Skin epidermis (tissue), 12 donors: ENCODE measurements at regions not wholly inside any gene's neighbourhood (a gene's known extent, or its start where the extent isn't known, plus 50 kb on each side); places are given as distances from the start of the nearest gene placed in this dataset.

ENCODE experiments used
- H3K27ac ChIP-seq, 21 experiments: fragments of 200-600 bp; sonication (generic) in 11 of 21; one replicate each; pipeline ENCODE4 v1.5.0; 2020; ENCODE audit warnings: mild to moderate bottlenecking in 3 of 21, inconsistent platforms in 2 of 21, moderate library complexity in 2 of 21
- H3K4me3 ChIP-seq, 7 experiments: fragments of 200-600 bp; sonication (generic) in 2 of 7; one replicate each; pipeline ENCODE4 v1.5.0; 2020; ENCODE audit warnings: inconsistent platforms in 2 of 7, mild to moderate bottlenecking in 2 of 7, moderate library complexity in 1 of 7

- H3K4me3 ChIP-seq, result no peak overlapping the region
- H3K27ac ChIP-seq, result no peak overlapping the region
Observed at GRCh38 chr1:82483146-82483545, 682.4 kb downstream of the ADGRL2 start.

DNA sequence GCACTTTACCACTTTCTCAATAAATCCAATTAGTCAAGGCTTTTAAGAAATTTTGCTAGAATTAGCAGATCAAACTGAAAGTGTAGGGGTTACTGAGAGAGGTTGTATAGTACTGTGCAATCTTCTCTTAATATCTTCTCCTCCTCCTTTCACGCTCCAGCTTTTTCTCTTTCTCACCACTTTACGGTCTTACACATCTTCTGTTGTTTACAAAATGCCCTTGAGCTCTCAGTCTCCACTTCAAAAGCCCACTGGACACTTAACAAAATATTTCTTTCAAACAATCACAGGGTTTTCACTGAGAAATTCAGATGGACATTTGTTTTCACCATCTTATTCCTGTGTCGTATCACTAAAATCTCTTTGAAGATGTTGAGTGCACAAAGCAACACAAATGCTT lies 678.2 kb downstream of the ADGRL2 start:
- no peak overlapping the region for H3K27ac ChIP-seq
- no peak overlapping the region for H3K4me3 ChIP-seq

DNA sequence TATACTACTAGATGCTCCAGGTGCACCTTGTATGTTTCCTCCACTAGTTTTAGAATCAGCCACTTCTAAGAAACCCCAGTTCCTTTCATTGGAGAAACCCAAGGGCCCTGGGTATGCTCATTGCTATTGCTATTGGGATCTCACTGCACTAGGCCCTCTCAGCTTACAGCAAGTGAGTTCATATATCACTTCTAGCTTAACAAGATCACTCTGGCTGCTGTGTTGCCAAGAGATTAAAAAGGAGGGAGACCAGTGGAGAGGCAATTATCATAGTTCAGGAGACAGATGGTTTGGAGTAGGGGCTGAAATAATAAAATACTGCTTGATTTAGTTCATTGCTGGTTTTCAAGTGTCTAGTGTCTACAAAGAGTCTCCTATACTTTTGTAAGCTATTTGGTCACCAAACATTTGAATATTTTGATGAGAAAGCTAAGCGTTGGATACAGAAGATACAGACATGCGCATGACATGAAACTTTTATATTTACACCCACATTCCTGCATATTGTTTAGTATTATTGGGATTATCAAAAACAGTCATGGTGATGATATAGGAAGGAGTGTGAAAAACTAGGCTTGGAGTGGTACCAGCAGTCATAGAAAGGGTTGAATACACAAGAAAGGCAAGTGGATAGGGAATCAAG lies 671.9 kb downstream of the ADGRL2 start:
- Histone ChIP-seq H3K27ac (no peak overlapping the region), H3K4me3 (no peak overlapping the region)

- no peak overlapping the region for H3K4me3 ChIP-seq
- H3K27ac ChIP-seq, result no peak overlapping the region
Observed at GRCh38 chr1:82466891-82467290, 666.2 kb downstream of the ADGRL2 start.

DNA sequence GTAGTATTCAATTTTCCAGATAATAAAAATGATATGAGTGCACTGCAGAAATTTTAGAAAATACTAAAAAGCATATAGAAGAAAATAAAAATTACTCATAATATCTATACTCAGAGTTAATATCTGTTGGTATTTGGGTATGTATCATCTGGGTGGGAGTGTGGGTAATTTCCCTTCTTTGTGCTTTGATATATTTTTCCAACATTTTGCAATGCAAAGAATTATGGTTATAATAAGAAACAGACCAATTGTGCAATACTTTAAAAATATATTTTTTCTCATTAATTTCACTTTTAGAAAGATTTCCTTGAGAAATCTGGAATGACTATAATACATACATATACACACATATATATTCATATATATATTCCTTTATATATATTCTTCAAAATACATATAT lies 665.7 kb downstream of the ADGRL2 start:
- Histone ChIP-seq H3K4me3 (no peak overlapping the region), H3K27ac (no peak overlapping the region)

GRCh38 chr1:82465024-82465423 lies 664.3 kb downstream of the ADGRL2 start:
- Histone ChIP-seq H3K4me3 (no peak overlapping the region), H3K27ac (no peak overlapping the region)

- no peak overlapping the region for H3K4me3 ChIP-seq
- H3K27ac ChIP-seq, result no peak overlapping the region
Observed at GRCh38 chr1:82464362-82465001, 663.7 kb downstream of the ADGRL2 start.

GRCh38 chr1:82463951-82464350 lies 663.2 kb downstream of the ADGRL2 start:
- Histone ChIP-seq H3K4me3 (no peak overlapping the region), H3K27ac (no peak overlapping the region)

- no peak overlapping the region for H3K27ac ChIP-seq
- no peak overlapping the region for H3K4me3 ChIP-seq
Observed at GRCh38 chr1:82462366-82462765, 661.6 kb downstream of the ADGRL2 start.

DNA sequence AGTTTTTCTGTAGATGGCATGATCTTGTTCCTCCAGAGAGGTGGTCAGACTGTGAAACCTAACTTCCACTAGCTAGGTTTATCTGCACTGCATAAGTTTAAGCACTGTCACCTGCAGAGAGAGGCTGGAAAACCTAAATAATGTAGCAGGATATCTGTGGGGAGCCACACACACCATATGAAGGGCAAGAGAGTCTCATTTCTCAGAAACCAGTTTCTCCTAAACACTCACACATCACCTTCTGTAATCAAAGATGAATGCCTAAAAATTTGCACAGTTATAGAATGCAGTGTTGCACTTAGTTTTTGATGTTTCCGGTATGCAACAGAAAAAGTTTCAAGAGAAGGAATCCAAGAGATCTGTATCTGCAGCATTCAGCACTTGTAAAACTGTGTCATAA lies 654.6 kb downstream of the ADGRL2 start:
- no peak overlapping the region for H3K27ac ChIP-seq
- no peak overlapping the region for H3K4me3 ChIP-seq

DNA sequence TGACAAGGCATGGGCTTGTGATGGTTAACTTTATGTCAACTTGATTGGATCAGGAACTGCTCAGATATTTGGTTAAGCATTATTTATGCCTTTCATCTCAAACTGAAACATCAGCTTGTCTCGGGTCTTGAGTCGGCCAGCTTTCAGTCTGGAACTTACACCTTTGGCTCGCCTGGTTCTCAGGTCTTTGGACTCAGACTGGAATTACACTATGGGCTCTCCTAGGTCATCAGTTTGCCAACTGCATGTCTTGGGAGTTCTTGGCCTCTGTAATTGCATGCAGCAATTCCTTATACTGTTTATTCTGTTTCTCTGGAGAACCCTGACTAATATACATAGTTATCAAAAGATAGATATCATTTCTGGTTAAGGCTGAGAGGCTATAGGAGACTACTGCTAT lies 653.7 kb downstream of the ADGRL2 start:
- no peak overlapping the region for H3K27ac ChIP-seq
- H3K4me3 ChIP-seq, result no peak overlapping the region

- Histone ChIP-seq H3K4me3 (no peak overlapping the region), H3K27ac (no peak overlapping the region)
Observed at GRCh38 chr1:82453511-82454185, 652.9 kb downstream of the ADGRL2 start.

DNA sequence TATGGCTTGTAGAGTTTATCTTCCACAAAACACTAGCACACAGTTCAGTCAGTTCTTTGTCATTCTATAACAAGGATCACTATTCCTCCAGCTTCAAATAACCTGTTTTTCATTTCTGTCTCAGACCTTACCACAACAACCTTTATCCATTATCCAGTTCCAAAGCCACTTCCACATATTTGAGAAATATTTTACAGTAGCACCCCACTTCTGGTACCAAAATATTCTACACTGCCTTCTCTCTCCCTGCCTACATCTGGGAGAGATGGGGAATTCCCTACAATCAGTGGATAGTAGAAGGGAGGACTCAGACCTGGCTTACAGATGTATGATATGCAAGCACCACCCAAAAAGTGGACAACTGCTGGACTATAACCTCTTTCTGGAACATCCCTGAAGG lies 651.4 kb downstream of the ADGRL2 start:
- H3K4me3 ChIP-seq, result no peak overlapping the region
- H3K27ac ChIP-seq, result no peak overlapping the region

DNA sequence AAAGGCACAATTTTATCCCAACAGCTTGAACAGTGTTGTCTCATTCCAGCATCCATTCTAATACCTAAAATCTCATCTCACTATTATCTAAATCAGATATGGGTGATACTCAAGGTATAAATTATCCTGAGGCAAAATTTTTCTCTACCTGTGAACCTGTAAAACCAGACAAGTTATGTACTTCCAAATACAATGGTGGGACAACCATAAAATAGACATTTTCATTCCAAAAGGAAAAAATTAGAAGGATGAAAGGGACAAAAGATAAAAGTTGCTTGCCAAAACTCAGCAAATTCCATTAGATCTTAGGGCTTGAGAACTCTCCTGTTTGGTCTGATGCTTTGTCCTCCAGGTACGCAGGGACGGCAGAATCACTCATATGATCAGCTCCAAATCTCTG lies 650.5 kb downstream of the ADGRL2 start:
- Histone ChIP-seq H3K27ac (no peak overlapping the region), H3K4me3 (no peak overlapping the region)

DNA sequence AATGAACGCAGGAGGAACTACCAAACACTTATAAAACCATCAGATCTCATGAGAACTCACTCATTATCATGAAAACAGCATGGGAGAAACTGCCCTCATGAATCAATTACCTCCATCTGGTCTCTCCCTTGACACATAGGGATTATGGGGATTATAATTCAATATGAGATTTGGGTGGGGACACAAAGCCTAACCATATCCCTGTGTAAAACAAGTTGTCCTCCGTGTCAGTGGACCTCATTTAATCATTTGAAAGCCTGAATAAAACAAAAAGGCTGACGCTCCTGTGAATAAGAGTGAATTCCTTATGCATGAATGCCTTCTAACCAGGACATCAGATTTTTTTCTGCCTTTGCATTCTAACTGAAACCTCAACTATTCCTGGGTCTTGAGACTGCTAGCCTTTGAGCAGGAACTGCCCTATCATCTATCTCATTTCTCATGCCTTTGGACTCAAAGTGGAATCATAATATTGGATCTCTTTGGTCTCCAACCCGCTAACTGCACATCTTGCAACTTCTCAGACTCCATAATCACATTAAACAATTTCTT lies 648.8 kb downstream of the ADGRL2 start:
- no peak overlapping the region for H3K4me3 ChIP-seq
- H3K27ac ChIP-seq, result no peak overlapping the region

- Histone ChIP-seq H3K4me3 (no peak overlapping the region), H3K27ac (no peak overlapping the region)
Observed at GRCh38 chr1:82446955-82447354, 646.2 kb downstream of the ADGRL2 start.

DNA sequence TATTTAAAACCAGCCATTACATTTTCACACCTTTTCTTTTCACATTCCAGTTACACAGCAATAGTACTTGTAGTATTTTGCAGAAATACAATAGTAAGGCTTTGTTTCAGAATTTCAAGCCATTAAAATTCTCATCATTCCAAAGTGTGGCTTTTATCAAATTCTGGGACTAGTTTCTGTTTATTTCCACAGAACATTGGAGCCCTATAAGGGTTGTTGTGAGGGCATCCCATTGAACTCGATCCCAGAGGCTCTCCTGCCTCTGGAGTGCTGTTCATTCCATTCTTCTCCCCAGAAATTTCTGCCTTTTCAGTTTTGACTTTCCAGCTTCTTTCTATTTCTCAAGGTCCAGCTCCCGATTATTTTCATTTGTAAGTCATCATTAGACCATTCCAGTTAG lies 645.5 kb downstream of the ADGRL2 start:
- H3K27ac ChIP-seq, result peak overlapping the region in 1 of 21 experiments; percentile 14
- H3K4me3 ChIP-seq, result no peak overlapping the region

GRCh38 chr1:82445827-82446226 lies 645.1 kb downstream of the ADGRL2 start:
- H3K4me3 ChIP-seq, result no peak overlapping the region
- peak overlapping the region in 1 of 21 experiments; percentile 14 for H3K27ac ChIP-seq

- H3K27ac ChIP-seq, result no peak overlapping the region
- no peak overlapping the region for H3K4me3 ChIP-seq
Observed at GRCh38 chr1:82445132-82445531, 644.4 kb downstream of the ADGRL2 start.

- no peak overlapping the region for H3K4me3 ChIP-seq
Observed at GRCh38 chr1:82441402-82441801, 640.7 kb downstream of the ADGRL2 start.

GRCh38 chr1:82423174-82423815 lies 622.6 kb downstream of the ADGRL2 start:
- no peak overlapping the region for H3K4me3 ChIP-seq
- H3K27ac ChIP-seq, result no peak overlapping the region

More at GRCh38 chr1:82441402-82441801, 640.7 kb downstream of the ADGRL2 start:
- no peak overlapping the region for H3K27ac ChIP-seq
